ENCODE measurements at regions not wholly inside any gene's neighbourhood (a gene's known extent, or its start where the extent isn't known, plus 50 kb on each side); places are given as distances from the start of the nearest gene placed in this dataset.
"Not testable (repeated sequence)": the region's sequence is repeated elsewhere in the genome, so short reads cannot be mapped to it uniquely, and the experiment has no call there.

GRCh38 chr12:28032811-28033537 is 60.4 kb upstream of the PTHLH start:
- Mint-ChIP-seq H3K9me3 (no peaks in the 10 kb centered on the region), H3K27ac (no peak overlapping the region), H3K4me1 (no peaks in the 10 kb centered on the region), H3K27me3 (no peaks in the 10 kb centered on the region), H3K36me3 (no peaks in the 10 kb centered on the region), H3K4me3 (no peak overlapping the region)
- no peak overlapping the region for H3K27ac ChIP-seq (ENCODE audit: low read depth, low read length)
- CTCF ChIA-PET (ENCODE audit: partially characterized antibody): no interaction called here
- POLR2A ChIA-PET (ENCODE audit: partially characterized antibody): no interaction called here
- no peak for DNase-seq
- H3K9me3 ChIP-seq (ENCODE audit: control insufficient read depth in 1 of 2, low read length in 2 of 2): no peaks in the 10 kb centered on the region
- no peaks in the 10 kb centered on the region for H3K36me3 ChIP-seq (ENCODE audit: insufficient read depth, low read length)
- intact Hi-C loops (cut with micrococcal nuclease): no loop called here
- no peaks in the 10 kb centered on the region for H3K4me1 ChIP-seq (ENCODE audit: insufficient read depth, low read length)
- H3K27me3 ChIP-seq (ENCODE audit: insufficient read depth, low read length): no peaks in the 10 kb centered on the region
- no peak overlapping the region for H3K4me3 ChIP-seq (ENCODE audit: low read length in 2 of 2)

DNA sequence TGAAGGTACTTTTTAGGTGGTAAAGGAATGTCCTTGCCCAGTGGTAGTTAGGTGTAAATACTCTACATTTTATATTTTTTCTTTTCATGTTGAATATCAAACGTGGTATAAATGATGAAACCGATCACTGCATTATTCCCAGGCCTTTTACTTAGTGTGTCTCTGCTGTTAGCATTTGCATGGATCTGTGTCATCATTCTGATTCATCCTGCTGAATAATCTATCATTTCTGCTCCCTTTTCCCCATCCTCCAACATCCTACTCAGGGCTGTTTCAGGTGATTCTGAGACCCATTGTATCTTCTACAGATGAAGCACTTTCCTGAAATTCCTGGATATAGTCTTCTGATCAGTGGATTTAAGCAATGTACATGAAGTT is 61.0 kb upstream of the PTHLH start:
- H3K4me1 Mint-ChIP-seq: no peaks in the 10 kb centered on the region
- intact Hi-C loops (cut with micrococcal nuclease): no loop called here
- H3K4me3 ChIP-seq (ENCODE audit: low read length in 2 of 2): no peak overlapping the region
- H3K4me3 Mint-ChIP-seq: no peak overlapping the region
- H3K36me3 Mint-ChIP-seq: no peaks in the 10 kb centered on the region
- H3K27ac Mint-ChIP-seq: no peak overlapping the region
- no peaks in the 10 kb centered on the region for H3K9me3 ChIP-seq (ENCODE audit: control insufficient read depth in 1 of 2, low read length in 2 of 2)
- no peak overlapping the region for H3K27ac ChIP-seq (ENCODE audit: low read depth, low read length)
- no peaks in the 10 kb centered on the region for H3K27me3 Mint-ChIP-seq
- POLR2A ChIA-PET (ENCODE audit: partially characterized antibody): no interaction called here
- CTCF ChIA-PET (ENCODE audit: partially characterized antibody): no interaction called here
- no peaks in the 10 kb centered on the region for H3K27me3 ChIP-seq (ENCODE audit: insufficient read depth, low read length)
- no peaks in the 10 kb centered on the region for H3K36me3 ChIP-seq (ENCODE audit: insufficient read depth, low read length)
- no peak for DNase-seq
- no peaks in the 10 kb centered on the region for H3K9me3 Mint-ChIP-seq
- H3K4me1 ChIP-seq (ENCODE audit: insufficient read depth, low read length): no peaks in the 10 kb centered on the region

DNA sequence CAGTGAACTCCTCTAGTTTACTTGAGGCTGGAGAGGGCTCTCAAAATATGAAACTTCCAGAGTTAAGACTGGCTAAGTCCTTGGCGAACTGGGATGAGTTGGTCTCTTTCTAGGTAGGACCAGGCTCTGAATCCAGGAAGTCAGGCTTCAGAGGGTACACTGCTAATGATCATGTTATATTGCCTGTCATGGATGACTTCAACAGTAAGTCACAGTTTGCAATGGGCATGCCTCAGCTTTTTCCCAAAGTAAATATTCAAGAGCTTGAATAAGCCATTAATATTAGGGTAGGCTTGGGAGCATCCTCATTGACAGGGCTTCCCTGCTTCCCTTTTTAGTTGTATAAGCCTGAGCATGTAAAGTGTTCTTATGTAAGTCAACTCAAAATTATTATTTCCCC is 61.7 kb upstream of the PTHLH start:
- H3K36me3 Mint-ChIP-seq: no peaks in the 10 kb centered on the region
- no peaks in the 10 kb centered on the region for H3K4me1 ChIP-seq (ENCODE audit: insufficient read depth, low read length)
- no peak overlapping the region for H3K4me3 Mint-ChIP-seq
- H3K27ac Mint-ChIP-seq: no peak overlapping the region
- H3K27me3 ChIP-seq (ENCODE audit: insufficient read depth, low read length): no peaks in the 10 kb centered on the region
- no peaks in the 10 kb centered on the region for H3K9me3 ChIP-seq (ENCODE audit: control insufficient read depth in 1 of 2, low read length in 2 of 2)
- no peaks in the 10 kb centered on the region for H3K36me3 ChIP-seq (ENCODE audit: insufficient read depth, low read length)
- CTCF ChIA-PET (ENCODE audit: partially characterized antibody): no interaction called here
- H3K4me3 ChIP-seq (ENCODE audit: low read length in 2 of 2): no peak overlapping the region
- intact Hi-C loops (cut with micrococcal nuclease): no loop called here
- DNase-seq: no peak
- no peaks in the 10 kb centered on the region for H3K27me3 Mint-ChIP-seq
- H3K27ac ChIP-seq (ENCODE audit: low read depth, low read length): no peak overlapping the region
- POLR2A ChIA-PET (ENCODE audit: partially characterized antibody): no interaction called here
- no peaks in the 10 kb centered on the region for H3K9me3 Mint-ChIP-seq
- no peaks in the 10 kb centered on the region for H3K4me1 Mint-ChIP-seq

- no peak overlapping the region for H3K4me3 Mint-ChIP-seq
- no peak overlapping the region for H3K27ac Mint-ChIP-seq
- Histone ChIP-seq H3K4me3 (ENCODE audit: low read length in 2 of 2) (no peak overlapping the region), H3K36me3 (ENCODE audit: insufficient read depth, low read length) (no peaks in the 10 kb centered on the region), H3K27me3 (ENCODE audit: insufficient read depth, low read length) (no peaks in the 10 kb centered on the region), H3K27ac (ENCODE audit: low read depth, low read length) (no peak overlapping the region), H3K9me3 (ENCODE audit: control insufficient read depth in 1 of 2, low read length in 2 of 2) (no peaks in the 10 kb centered on the region), H3K4me1 (ENCODE audit: insufficient read depth, low read length) (no peaks in the 10 kb centered on the region)
- POLR2A ChIA-PET (ENCODE audit: partially characterized antibody): no interaction called here
- intact Hi-C loops (cut with micrococcal nuclease): no loop called here
- CTCF ChIA-PET (ENCODE audit: partially characterized antibody): interaction anchor here (0.6 kb wide), 1 partner anchor 442 kb away, joined by 3 read pairs; no protein-coding TSS in a partner anchor
- H3K9me3 Mint-ChIP-seq: no peaks in the 10 kb centered on the region
- no peaks in the 10 kb centered on the region for H3K4me1 Mint-ChIP-seq
- H3K36me3 Mint-ChIP-seq: no peaks in the 10 kb centered on the region
- H3K27me3 Mint-ChIP-seq: peaks cover 0 to 2% of the 10 kb centered on the region in 2 donors
- no peak for DNase-seq
Observed at GRCh38 chr12:28035500-28035899, 63.0 kb upstream of the PTHLH start.

GRCh38 chr12:28036940-28037339 is 64.4 kb upstream of the PTHLH start:
- intact Hi-C loops (cut with micrococcal nuclease): no loop called here
- POLR2A ChIA-PET (ENCODE audit: partially characterized antibody): no interaction called here
- DNase-seq: no peak

GRCh38 chr12:28040246-28040645 is 67.7 kb upstream of the PTHLH start:
- no peak overlapping the region for H3K27ac ChIP-seq (ENCODE audit: low read depth, low read length)
- CTCF ChIA-PET (ENCODE audit: partially characterized antibody): no interaction called here
- Mint-ChIP-seq H3K36me3 (no peaks in the 10 kb centered on the region), H3K4me3 (no peak overlapping the region), H3K27me3 (peaks cover 0 to 2% of the 10 kb centered on the region in 2 donors), H3K4me1 (no peaks in the 10 kb centered on the region), H3K27ac (no peak overlapping the region), H3K9me3 (peaks cover 0 to 3% (median under 1%) of the 10 kb centered on the region in 8 donors)
- H3K4me3 ChIP-seq (ENCODE audit: low read length in 2 of 2): no peak overlapping the region
- intact Hi-C loops (cut with micrococcal nuclease): no loop called here
- POLR2A ChIA-PET (ENCODE audit: partially characterized antibody): no interaction called here
- H3K4me1 ChIP-seq (ENCODE audit: insufficient read depth, low read length): no peaks in the 10 kb centered on the region
- DNase-seq: no peak
- no peaks in the 10 kb centered on the region for H3K9me3 ChIP-seq (ENCODE audit: control insufficient read depth in 1 of 2, low read length in 2 of 2)
- H3K36me3 ChIP-seq (ENCODE audit: insufficient read depth, low read length): no peaks in the 10 kb centered on the region
- no peaks in the 10 kb centered on the region for H3K27me3 ChIP-seq (ENCODE audit: insufficient read depth, low read length)

More at GRCh38 chr12:28036940-28037339, 64.4 kb upstream of the PTHLH start:
- Histone ChIP-seq H3K27me3 (ENCODE audit: insufficient read depth, low read length) (no peaks in the 10 kb centered on the region), H3K4me3 (ENCODE audit: low read length in 2 of 2) (no peak overlapping the region), H3K27ac (ENCODE audit: low read depth, low read length) (no peak overlapping the region), H3K9me3 (ENCODE audit: control insufficient read depth in 1 of 2, low read length in 2 of 2) (no peaks in the 10 kb centered on the region), H3K36me3 (ENCODE audit: insufficient read depth, low read length) (no peaks in the 10 kb centered on the region), H3K4me1 (ENCODE audit: insufficient read depth, low read length) (no peaks in the 10 kb centered on the region)
- H3K4me3 Mint-ChIP-seq: no peak overlapping the region
- H3K27me3 Mint-ChIP-seq: peaks cover 0 to 2% of the 10 kb centered on the region in 2 donors
- CTCF ChIA-PET (ENCODE audit: partially characterized antibody): no interaction called here
- H3K9me3 Mint-ChIP-seq: no peaks in the 10 kb centered on the region
- no peaks in the 10 kb centered on the region for H3K36me3 Mint-ChIP-seq
- no peak overlapping the region for H3K27ac Mint-ChIP-seq
- H3K4me1 Mint-ChIP-seq: no peaks in the 10 kb centered on the region

- H3K4me1 ChIP-seq (ENCODE audit: insufficient read depth, low read length); H3K27ac Mint-ChIP-seq; H3K4me1 Mint-ChIP-seq; CTCF ChIA-PET (ENCODE audit: partially characterized antibody); H3K4me3 Mint-ChIP-seq; H3K4me3 ChIP-seq (ENCODE audit: low read length in 2 of 2); H3K27ac ChIP-seq (ENCODE audit: low read depth, low read length); POLR2A ChIA-PET (ENCODE audit: partially characterized antibody); H3K36me3 ChIP-seq (ENCODE audit: insufficient read depth, low read length); DNase-seq; H3K27me3 ChIP-seq (ENCODE audit: insufficient read depth, low read length); H3K36me3 Mint-ChIP-seq; H3K9me3 ChIP-seq (ENCODE audit: control insufficient read depth in 1 of 2, low read length in 2 of 2); intact Hi-C loops (cut with micrococcal nuclease): not testable (repeated sequence)
- peaks cover 5 to 13% (median 10%) of the 10 kb centered on the region in 8 donors for H3K9me3 Mint-ChIP-seq
- peaks cover 2 to 11% of the 10 kb centered on the region in 2 donors for H3K27me3 Mint-ChIP-seq
Observed at GRCh38 chr12:28046600-28046999, 74.1 kb upstream of the PTHLH start.

GRCh38 chr12:28050606-28051005 is 78.1 kb upstream of the PTHLH start:
- no peak overlapping the region for H3K4me3 Mint-ChIP-seq
- no peak overlapping the region for H3K4me3 ChIP-seq (ENCODE audit: low read length in 2 of 2)
- no peak overlapping the region for H3K27ac Mint-ChIP-seq
- no peaks in the 10 kb centered on the region for H3K9me3 ChIP-seq (ENCODE audit: control insufficient read depth in 1 of 2, low read length in 2 of 2)
- intact Hi-C loops (cut with micrococcal nuclease): no loop called here
- no peaks in the 10 kb centered on the region for H3K27me3 ChIP-seq (ENCODE audit: insufficient read depth, low read length)
- ChIA-PET CTCF (ENCODE audit: partially characterized antibody) (no interaction called here), POLR2A (ENCODE audit: partially characterized antibody) (no interaction called here)
- no peaks in the 10 kb centered on the region for H3K36me3 ChIP-seq (ENCODE audit: insufficient read depth, low read length)
- H3K27me3 Mint-ChIP-seq: peaks cover 2 to 11% of the 10 kb centered on the region in 2 donors
- H3K4me1 ChIP-seq (ENCODE audit: insufficient read depth, low read length): no peaks in the 10 kb centered on the region
- H3K4me1 Mint-ChIP-seq: no peaks in the 10 kb centered on the region
- H3K36me3 Mint-ChIP-seq: no peaks in the 10 kb centered on the region
- no peak overlapping the region for H3K27ac ChIP-seq (ENCODE audit: low read depth, low read length)
- peaks cover 2 to 11% (median 10%) of the 10 kb centered on the region in 8 donors for H3K9me3 Mint-ChIP-seq
- DNase-seq: no peak

Measured in CD4-positive, alpha-beta memory T cell (primary cell).